Endothelial cell of umbilical vein (primary cell): ENCODE measurements at regions not wholly inside any gene's neighbourhood (a gene's known extent, or its start where the extent isn't known, plus 50 kb on each side); places are given as distances from the start of the nearest gene placed in this dataset.

Experiments
- BruUV-seq: library from RNA; stranded (reverse); fragments of 400-500 nt; replicated peaks from 2 replicates; lab custom pipeline; 2021; lab: Mats Ljungman, UMichigan
- CTCF ChIA-PET: fragments of 300-600, 350-600 bp; sonication (Branson Sonifier 250); formaldehyde crosslinking; loops from one replicate; lab custom pipeline; 2021; ENCODE audit warnings: antibody characterized with exemption, inconsistent platforms; lab: Charles Lee
- POLR2A ChIA-PET: fragments of 300-600, 350-600 bp; sonication (Branson Sonifier 250); formaldehyde crosslinking; loops from one replicate; lab custom pipeline; 2021; ENCODE audit warnings: antibody characterized with exemption, inconsistent platforms; lab: Charles Lee
- DNase-seq: peaks from one replicate; pipeline ENCODE4 v3.0.0-alpha.2; 2011; ENCODE audit warnings: low read depth, low spot score
- FAIRE-seq: peaks from 2 replicates; lab custom pipeline; 2011; peaks lifted over from hg19 to GRCh38; lab: Jason Lieb, UNC
- H2AFZ ChIP-seq: 2 replicates; pipeline ENCODE4 v1.6.0; 2012; ENCODE audit warnings: low read depth, low read length, control low read depth, inconsistent platforms
- H3K27ac ChIP-seq: 2 replicates; pipeline ENCODE4 v1.5.1; 2011; ENCODE audit warnings: low read depth, mild to moderate bottlenecking, control low read depth, low read length, moderate library complexity; ENCODE audit not compliant: insufficient read depth
- H3K27me3 ChIP-seq, 2 experiments: 2 replicates each; pipeline versions ENCODE4 v1.6.0 to v1.6.1; 2011; ENCODE audit warnings: low read length in 2 of 2, mixed read lengths in 1 of 2; ENCODE audit not compliant: control insufficient read depth in 2 of 2, insufficient read depth in 2 of 2
- H3K36me3 ChIP-seq, 2 experiments: 2 replicates in 1 of 2; 3 replicates in 1 of 2; pipeline ENCODE4 v1.5.1; 2011; ENCODE audit warnings: low read length in 2 of 2, mild to moderate bottlenecking in 1 of 2, moderate library complexity in 1 of 2; ENCODE audit not compliant: control insufficient read depth in 2 of 2, insufficient read depth in 2 of 2; ENCODE audit errors: extremely low read depth in 1 of 2
- H3K4me1 ChIP-seq: 3 replicates; pipeline ENCODE4 v1.5.1; 2011; ENCODE audit warnings: mild to moderate bottlenecking, low read length; ENCODE audit not compliant: control insufficient read depth, insufficient read depth; ENCODE audit errors: extremely low read depth
- H3K4me2 ChIP-seq: 2 replicates; pipeline ENCODE4 v1.6.1; 2011; ENCODE audit warnings: low read length, control low read depth, mixed read lengths; ENCODE audit not compliant: insufficient read depth
- H3K4me3 ChIP-seq, 3 experiments: fragments of 200-600 bp in 1 of 3; sonication (generic), shearing (Covaris generic) in 1 of 3; replicated peaks in 1 of 3; 2 replicates each; pipeline ENCODE4 v1.5.1; 2011 to 2016; ENCODE audit warnings: control low read depth in 3 of 3, low read length in 3 of 3, mild to moderate bottlenecking in 2 of 3, inconsistent platforms in 1 of 3, low read depth in 1 of 3, moderate library complexity in 1 of 3; ENCODE audit not compliant: insufficient read depth in 1 of 3
- H3K79me2 ChIP-seq: 2 replicates; pipeline ENCODE4 v1.6.0; 2012; ENCODE audit warnings: low read length, inconsistent platforms; ENCODE audit not compliant: control insufficient read depth, insufficient read depth
- H3K9ac ChIP-seq: replicated peaks from 2 replicates; pipeline ENCODE3; 2011; ENCODE audit warnings: low read length, control low read depth; ENCODE audit not compliant: insufficient read depth; ENCODE audit errors: extremely low read depth
- H3K9me1 ChIP-seq: replicated peaks from 3 replicates; pipeline ENCODE4 v1.6.0; 2011; ENCODE audit warnings: mild to moderate bottlenecking, low read length; ENCODE audit not compliant: control insufficient read depth, insufficient read depth; ENCODE audit errors: extremely low read depth
- H3K9me3 ChIP-seq: replicated peaks from 2 replicates; pipeline ENCODE4 v1.5.1; 2012; ENCODE audit warnings: low read length, inconsistent platforms; ENCODE audit not compliant: control insufficient read depth, insufficient read depth
- H4K20me1 ChIP-seq: replicated peaks from 2 replicates; pipeline ENCODE3; 2011; ENCODE audit warnings: mild to moderate bottlenecking, low read length; ENCODE audit not compliant: control insufficient read depth, insufficient read depth; ENCODE audit errors: extremely low read depth
- CTCF ChIP-seq, 2 donors: IDR thresholded peaks; 1 replicate in 1 of 2; 2 replicates in 1 of 2; pipeline ENCODE4 v1.5.1; 2011; ENCODE audit warnings: low read length in 2 of 2, mild to moderate bottlenecking in 2 of 2, moderate library complexity in 2 of 2, control low read depth in 1 of 2, inconsistent platforms in 1 of 2, low read depth in 1 of 2; ENCODE audit not compliant: insufficient read depth in 1 of 2; ENCODE audit errors: extremely low read depth in 1 of 2
- FOS ChIP-seq: IDR thresholded peaks from 2 replicates; pipeline ENCODE4 v1.6.1; 2011; ENCODE audit warnings: mild to moderate bottlenecking, low read length, moderate library complexity, borderline replicate concordance; ENCODE audit not compliant: insufficient read depth
- GATA2 ChIP-seq: IDR thresholded peaks from 2 replicates; pipeline ENCODE4 v1.7.0; 2011; ENCODE audit warnings: low read depth, mild to moderate bottlenecking, moderate library complexity, mixed read lengths, low read length; ENCODE audit not compliant: insufficient read length, insufficient read depth
- JUN ChIP-seq: IDR thresholded peaks from 2 replicates; pipeline ENCODE4 v1.6.1; 2011; ENCODE audit warnings: borderline replicate concordance, low read depth; ENCODE audit not compliant: insufficient read length, insufficient read depth
- MAX ChIP-seq: IDR thresholded peaks from 2 replicates; pipeline ENCODE4 v1.6.1; 2011; ENCODE audit not compliant: insufficient read depth, insufficient read length
- MYC ChIP-seq: IDR thresholded peaks from one replicate; pipeline ENCODE4 v1.6.1; 2011; ENCODE audit warnings: mild to moderate bottlenecking, low read depth, low read length
- POLR2A ChIP-seq: IDR thresholded peaks from 2 replicates; pipeline ENCODE4 v1.6.1; 2012; ENCODE audit warnings: low read depth, mild to moderate bottlenecking, control low read depth, low read length
- POLR2AphosphoS5 ChIP-seq: IDR thresholded peaks from 2 replicates; pipeline ENCODE4 v1.6.1; 2012; ENCODE audit warnings: low read depth, mild to moderate bottlenecking, control low read depth, low read length, moderate library complexity; ENCODE audit not compliant: insufficient read depth
- dilution Hi-C: fragments of 300-500 bp; cut with MboI; formaldehyde crosslinking; loops from one replicate; pipeline ENCODE4 v1.15.0; 2019; ENCODE audit warnings: low sequenced_read_pairs; ENCODE audit not compliant: extremely low pct_ligation_motif_present
- intact Hi-C: fragments of 100-400 bp; cut with micrococcal nuclease; formaldehyde crosslinking; loops from one replicate; pipeline ENCODE4 v1.10.0; 2022

- Histone ChIP-seq H2AFZ (no peak overlapping the region), H3K27ac (no peak overlapping the region), H3K9me3 (peaks cover 4% of the 10 kb centered on the region), H3K9me1 (no peaks in the 10 kb centered on the region), H3K27me3 (no peaks in the 10 kb centered on the region), H3K4me3 (no peak overlapping the region), H4K20me1 (no peaks in the 10 kb centered on the region), H3K4me1 (no peaks in the 10 kb centered on the region), H3K4me2 (no peak overlapping the region), H3K36me3 (no peaks in the 10 kb centered on the region), H3K79me2 (no peaks in the 10 kb centered on the region), H3K9ac (no peak overlapping the region)
- dilution Hi-C loops: no loop called here
- DNase-seq (no peak), FAIRE-seq (no peak)
- TF ChIP-seq POLR2AphosphoS5 (no peak), FOS (no peak), GATA2 (no peak), JUN (no peak), CTCF (IDR thresholded peaks at IDR 0.05; ENCODE audit: extremely low read depth in 1 of 2, insufficient read depth in 1 of 2, low read depth in 1 of 2, low read length in 2 of 2) (no peak), POLR2A (no peak), MAX (no peak), MYC (no peak)
- intact Hi-C loops: no loop called here
- ChIA-PET POLR2A (no interaction called here), CTCF (no interaction called here)
- no TSS peak for BruUV-seq
These were observed 278.7 kb upstream of the KLHL29 start for GRCh38 chr2:23106242-23106785.
